ENCODE measurements at regions not wholly inside any gene's neighbourhood (a gene's known extent, or its start where the extent isn't known, plus 50 kb on each side); places are given as distances from the start of the nearest gene placed in this dataset.

GRCh38 chr5:15044521-15044920 lies 172.9 kb upstream of the ANKH start:
- no peak for TF ChIP-seq CTCF (IDR thresholded peaks at IDR 0.05)
- DNase-seq (ENCODE audit: low spot score), result no peak
- Histone ChIP-seq H3K4me3 (no peak overlapping the region), H3K27ac (no peak overlapping the region)

GRCh38 chr5:15037247-15037908 lies 165.8 kb upstream of the ANKH start:
- DNase-seq (ENCODE audit: low spot score), result no peak
- no peak overlapping the region for H3K4me3 ChIP-seq
- TF ChIP-seq CTCF (IDR thresholded peaks at IDR 0.05), result no peak
- H3K27ac ChIP-seq, result no peak overlapping the region

- DNase-seq (ENCODE audit: low spot score), result no peak
- no peak for TF ChIP-seq CTCF (IDR thresholded peaks at IDR 0.05)
- H3K4me3 ChIP-seq, result no peak overlapping the region
- no peak overlapping the region for H3K27ac ChIP-seq
These were observed 162.8 kb upstream of the ANKH start for GRCh38 chr5:15034379-15034778.

- Histone ChIP-seq H3K4me3 (no peak overlapping the region), H3K27ac (no peak overlapping the region)
- no peak for TF ChIP-seq CTCF (IDR thresholded peaks at IDR 0.05)
- no peak for DNase-seq (ENCODE audit: low spot score)
These were observed 159.6 kb upstream of the ANKH start for GRCh38 chr5:15031180-15031579.

- Histone ChIP-seq H3K27ac (no peak overlapping the region), H3K4me3 (no peak overlapping the region)
- no peak for DNase-seq (ENCODE audit: low spot score)
- TF ChIP-seq CTCF (IDR thresholded peaks at IDR 0.05), result no peak
These were observed 156.2 kb upstream of the ANKH start for GRCh38 chr5:15027764-15028163.

GRCh38 chr5:15026944-15027343 lies 155.4 kb upstream of the ANKH start:
- Histone ChIP-seq H3K4me3 (no peak overlapping the region), H3K27ac (no peak overlapping the region)
- DNase-seq (ENCODE audit: low spot score), result no peak
- TF ChIP-seq CTCF (IDR thresholded peaks at IDR 0.05), result no peak

GRCh38 chr5:15026011-15026893 lies 154.7 kb upstream of the ANKH start:
- no peak for TF ChIP-seq CTCF (IDR thresholded peaks at IDR 0.05)
- Histone ChIP-seq H3K27ac (no peak overlapping the region), H3K4me3 (no peak overlapping the region)
- DNase-seq (ENCODE audit: low spot score), result no peak

All from coronary artery (tissue), 2 donors.